ENCODE measurements at regions not wholly inside any gene's neighbourhood (a gene's known extent, or its start where the extent isn't known, plus 50 kb on each side); places are given as distances from the start of the nearest gene placed in this dataset.
"Not testable (repeated sequence)": the region's sequence is repeated elsewhere in the genome, so short reads cannot be mapped to it uniquely, and the experiment has no call there.

DNA sequence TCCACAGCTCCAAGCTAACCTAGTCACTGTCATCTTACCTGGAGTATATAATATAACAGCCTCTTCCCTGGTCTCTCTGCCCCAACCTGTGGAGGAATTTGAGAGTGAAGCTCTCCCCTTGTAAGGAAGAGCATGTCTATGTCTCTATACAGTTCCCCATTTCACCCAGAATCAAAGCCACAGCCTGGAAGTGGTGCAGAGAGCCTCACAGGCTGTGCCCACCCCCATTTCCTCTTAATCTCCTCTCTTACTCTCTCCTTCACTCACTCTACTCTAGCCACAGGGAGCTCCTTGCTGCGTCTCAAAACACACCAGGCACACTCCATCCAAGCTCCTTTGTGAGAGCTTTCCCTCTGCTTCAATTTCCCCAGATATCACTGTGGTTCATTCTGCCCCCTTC, 302.5 kb upstream of the ISX start:
- no peak for DNase-seq

DNA sequence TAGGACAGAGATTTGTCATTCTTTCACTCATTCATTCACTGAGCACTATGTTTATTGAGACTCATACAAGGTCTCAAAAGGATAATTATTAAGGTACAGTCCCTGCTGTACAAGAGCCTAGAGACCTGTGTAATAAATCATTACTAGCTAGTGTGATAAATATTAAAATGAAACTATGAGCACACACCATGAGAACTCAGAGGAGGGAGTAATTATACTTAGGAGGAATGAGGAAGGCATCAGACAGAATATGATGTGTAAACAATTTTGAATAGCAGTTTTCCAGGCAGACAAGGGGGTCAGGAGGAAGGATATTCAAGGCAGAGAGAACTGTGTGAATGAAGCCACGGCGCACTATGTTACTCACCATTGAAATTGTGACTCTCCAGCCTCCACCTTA, 300.8 kb upstream of the ISX start:
- no peak for DNase-seq

GRCh38 chr22:34769361-34769760, 296.6 kb upstream of the ISX start:
- no peak for DNase-seq

- no peak for DNase-seq
These were observed 289.1 kb upstream of the ISX start for GRCh38 chr22:34776817-34777216.

DNA sequence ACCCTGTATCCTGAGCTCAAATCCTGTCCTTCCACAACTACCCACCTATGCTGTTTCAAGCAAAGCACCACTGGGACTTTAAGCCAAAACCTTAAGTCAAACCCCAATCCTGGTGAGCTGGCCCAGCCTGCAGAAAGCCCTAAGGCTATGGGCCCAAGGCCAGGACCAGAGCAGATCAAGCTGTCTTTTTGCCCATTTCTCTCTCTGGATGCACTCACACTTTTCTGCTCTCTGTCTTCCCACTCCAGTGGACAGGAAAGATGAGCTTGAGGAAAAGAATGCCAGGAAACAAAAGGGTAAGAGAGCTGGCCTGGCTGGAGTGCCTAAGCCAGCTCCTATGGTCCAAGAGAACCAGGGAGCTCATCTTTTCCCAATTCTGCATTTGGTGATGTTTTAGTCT, 284.3 kb upstream of the ISX start:
- DNase-seq, result no peak

DNA sequence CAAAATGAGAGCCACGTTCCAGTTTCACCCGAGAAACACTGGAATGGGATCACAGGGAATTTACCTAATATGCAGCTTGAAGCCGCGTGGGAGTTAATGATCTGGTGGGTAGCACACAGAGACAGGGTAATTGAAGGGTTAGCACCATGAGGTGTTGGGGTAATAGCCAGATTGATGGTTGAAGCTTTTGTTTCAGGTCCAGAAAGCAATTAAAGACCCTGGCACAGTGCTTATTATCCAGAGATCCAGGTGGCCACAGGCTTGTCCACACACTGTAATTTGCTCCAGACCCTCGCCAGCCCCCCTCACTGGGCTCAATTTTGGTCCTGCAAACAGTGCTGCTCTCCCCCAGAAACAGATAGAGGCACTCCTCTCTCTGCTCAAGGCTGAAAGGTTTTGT, 282.5 kb upstream of the ISX start:
- DNase-seq, result no peak

- DNase-seq, result peak; percentile 5 to 21 (median 12)
These were observed 281.9 kb upstream of the ISX start for GRCh38 chr22:34784056-34784455.

GRCh38 chr22:34797826-34798225, 268.1 kb upstream of the ISX start:
- DNase-seq, result no peak

DNA sequence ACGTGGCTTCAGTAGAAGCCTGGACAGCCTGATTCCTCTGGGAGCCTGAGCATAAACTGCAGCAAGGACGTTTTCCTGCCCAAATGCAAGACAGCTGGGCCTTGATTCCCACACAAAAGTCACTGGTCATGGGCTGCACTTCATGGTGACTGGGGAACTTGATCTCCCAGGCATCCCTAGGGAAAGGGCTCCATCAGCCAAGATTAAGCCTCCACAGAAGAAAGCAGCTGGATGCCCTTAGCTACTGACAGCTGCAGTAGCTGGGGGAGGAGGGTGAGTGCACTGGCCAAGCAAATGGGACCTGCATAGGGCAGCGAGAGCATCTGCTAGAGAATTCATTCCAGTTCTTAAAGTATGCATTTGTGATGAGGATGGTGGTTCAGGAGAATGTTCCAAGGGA, 267.4 kb upstream of the ISX start:
- DNase-seq, result no peak

GRCh38 chr22:34800260-34800980, 265.5 kb upstream of the ISX start:
- no peak for DNase-seq

- DNase-seq, result no peak
These were observed 264.7 kb upstream of the ISX start for GRCh38 chr22:34801221-34801620.

- DNase-seq, result no peak
These were observed 261.9 kb upstream of the ISX start for GRCh38 chr22:34804091-34804490.

DNA sequence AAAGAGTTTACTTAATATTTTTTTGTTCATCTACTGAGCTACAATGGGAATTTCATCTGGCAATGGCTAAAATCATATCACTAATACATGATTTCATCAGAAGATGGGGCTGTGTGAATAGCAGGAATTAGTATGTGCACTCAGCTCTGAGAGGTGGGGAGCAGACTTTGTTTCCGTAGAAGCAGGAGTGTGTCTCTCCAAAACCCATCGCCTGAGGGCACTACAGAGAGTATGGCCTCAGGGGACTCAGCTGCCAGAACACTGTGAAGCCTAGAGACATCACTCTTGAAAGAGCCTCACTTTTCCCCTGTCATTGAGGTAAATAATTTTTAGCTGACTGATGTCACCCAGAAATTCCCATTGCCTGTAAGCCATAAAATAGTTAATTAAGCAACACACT, 261.4 kb upstream of the ISX start:
- DNase-seq, result no peak

GRCh38 chr22:34805771-34806170, 260.2 kb upstream of the ISX start:
- no peak for DNase-seq

DNA sequence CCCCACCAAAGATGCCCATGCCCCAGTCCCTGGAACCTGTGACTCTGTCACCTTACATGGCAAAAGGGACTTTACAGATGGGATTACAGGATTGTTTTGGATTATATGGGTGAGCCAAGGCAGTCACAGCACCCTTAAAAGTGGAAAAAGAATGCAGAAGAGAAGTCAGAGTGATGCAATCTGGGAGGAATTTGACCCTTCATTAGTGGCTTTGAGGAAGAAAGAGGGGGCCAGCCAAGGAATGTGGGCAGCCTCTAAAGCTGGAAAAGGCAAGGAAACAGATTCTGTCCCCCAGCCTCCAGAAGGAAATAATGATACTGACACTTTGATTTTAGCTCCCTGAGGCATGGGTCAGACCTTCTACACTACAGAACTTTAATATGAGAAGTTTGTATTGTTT, 257.3 kb upstream of the ISX start:
- DNase-seq, result no peak

DNA sequence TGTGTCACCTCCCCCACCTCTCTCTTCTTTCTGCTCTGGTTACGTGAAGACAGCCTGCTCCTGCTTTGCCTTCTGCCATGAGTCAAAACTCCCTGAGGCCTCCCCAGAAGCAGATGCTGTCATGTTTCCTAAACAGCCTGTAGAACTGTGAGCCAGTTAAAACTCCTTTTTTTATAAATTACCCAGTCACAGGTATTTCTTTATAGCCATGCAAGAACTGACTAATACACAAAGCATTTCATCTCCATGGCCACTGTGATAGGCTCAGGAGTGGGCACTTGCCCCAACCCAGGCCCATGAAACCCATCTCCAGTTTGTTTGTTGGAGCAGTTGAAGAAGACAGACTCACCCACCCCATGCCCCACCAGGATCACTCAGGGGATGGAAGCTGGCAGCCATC, 253.3 kb upstream of the ISX start:
- DNase-seq, result no peak

DNA sequence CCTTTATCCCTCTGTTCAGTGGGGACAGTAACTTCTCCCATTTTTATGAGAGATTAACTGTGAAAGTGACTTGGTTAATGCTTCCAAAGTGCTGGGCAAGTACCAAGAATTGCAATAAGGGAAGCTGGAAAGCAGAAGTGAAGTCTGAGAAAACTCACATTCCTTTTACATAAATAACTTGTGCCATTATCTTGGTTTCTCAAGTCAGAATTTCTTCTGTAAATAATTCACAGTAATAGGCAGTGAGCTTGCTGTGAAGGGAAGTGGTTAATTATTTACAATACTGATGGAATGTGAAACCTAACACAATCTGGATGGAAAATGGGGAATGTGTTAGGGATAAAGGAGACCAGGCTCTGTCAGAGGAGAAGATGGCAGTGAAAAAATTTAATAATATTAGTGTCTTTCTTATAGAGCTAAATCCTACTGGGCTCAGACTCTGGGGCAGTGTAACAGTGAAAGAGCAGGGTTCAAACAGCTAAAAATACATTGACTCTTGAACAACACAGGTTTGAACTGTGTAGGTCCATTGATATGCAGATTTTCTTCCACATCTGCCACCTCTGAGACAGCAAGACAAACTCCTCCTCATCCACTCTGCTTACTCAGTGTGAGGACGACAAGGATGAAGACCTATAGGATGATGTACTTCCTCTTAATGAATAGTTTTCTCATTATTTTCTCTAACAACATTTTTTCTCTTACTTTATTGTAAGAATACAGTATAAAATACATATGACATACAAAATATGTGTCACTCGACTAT, 251.5 kb upstream of the ISX start:
- DNase-seq, result peak in 3 of 4 experiments; percentile 2 to 16 (median 3)

GRCh38 chr22:34829485-34829884, 236.5 kb upstream of the ISX start:
- DNase-seq, result no peak

GRCh38 chr22:34834059-34834458, 231.9 kb upstream of the ISX start:
- no peak for DNase-seq

DNA sequence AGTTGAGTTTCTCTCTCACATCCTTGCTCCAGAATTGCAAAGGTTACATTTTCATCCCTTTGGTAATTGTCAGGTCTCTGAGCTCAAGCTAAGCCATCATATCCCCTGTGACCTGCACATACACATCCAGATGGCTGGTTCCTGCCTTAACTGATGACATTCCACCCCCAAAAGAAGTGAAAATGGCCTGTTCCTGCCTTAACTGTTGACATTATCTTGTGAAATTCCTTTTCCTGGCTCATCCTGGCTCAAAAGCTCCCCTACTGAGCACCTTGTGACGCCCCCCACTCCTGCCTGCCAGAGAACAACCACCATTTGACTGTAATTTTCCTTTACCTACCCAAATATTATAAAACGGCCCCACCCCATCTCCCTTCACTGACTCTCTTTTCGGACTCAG, 231.4 kb upstream of the ISX start:
- not testable (repeated sequence) for DNase-seq

DNA sequence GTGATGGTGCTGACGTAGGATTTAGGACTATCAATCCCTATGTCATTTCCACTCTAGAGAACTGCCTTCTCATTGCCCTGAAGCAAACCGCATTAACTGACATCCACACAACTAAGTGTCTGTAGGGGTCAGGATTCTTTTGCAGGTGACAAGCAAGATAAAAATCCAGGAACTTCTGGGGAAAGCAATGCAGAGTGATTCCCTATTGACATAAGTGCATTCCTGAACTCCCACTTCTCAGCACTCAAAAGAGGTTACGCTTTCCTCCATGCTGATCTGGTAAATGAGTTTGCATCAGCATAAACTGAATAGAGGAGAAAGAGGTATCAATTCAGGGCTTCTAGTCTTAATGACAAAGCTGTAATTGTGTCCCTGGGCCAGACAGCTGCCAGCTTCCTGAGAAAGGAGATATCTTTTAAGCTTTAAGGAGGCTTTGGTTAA, 224.6 kb upstream of the ISX start:
- no peak for DNase-seq

DNA sequence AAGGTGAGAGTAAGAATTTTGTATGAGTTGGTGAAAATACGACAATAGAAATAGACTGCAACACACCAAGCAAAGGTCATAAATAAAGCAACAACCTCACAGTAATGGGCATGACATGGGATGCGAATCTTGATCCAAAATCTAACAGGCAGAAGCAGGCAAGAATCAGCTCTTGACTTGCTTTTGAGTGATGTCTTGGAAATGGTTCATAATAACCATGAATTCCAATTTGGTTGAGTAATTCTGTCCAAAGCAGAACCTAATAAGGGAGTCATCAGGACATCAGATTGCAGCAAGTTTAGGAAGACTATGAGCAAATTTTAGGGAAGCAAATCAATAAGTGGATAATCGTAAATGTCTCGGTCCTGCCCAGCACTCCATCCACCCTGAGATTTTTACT, 224.0 kb upstream of the ISX start:
- no peak for DNase-seq

DNA sequence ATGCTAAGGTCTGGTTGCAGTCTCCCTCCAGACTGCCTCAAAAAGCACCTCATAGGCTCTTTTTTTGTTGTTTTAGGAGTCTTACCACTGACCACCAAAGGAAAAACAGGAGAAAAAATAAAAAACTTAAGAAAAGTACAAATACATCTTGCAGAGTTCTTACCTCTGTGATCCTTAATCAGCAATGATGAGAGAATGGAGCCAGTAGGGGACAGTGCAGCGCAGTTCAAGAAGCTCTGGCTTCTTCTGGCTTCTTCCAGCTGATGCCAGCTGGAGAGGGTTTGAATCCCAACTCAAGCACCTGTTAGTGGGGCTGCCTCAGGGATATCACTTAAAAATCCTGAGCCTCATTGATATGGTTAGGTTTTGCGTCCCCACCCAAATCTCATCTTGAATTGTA, 223.3 kb upstream of the ISX start:
- no peak for DNase-seq

GRCh38 chr22:34843743-34844142, 222.2 kb upstream of the ISX start:
- not testable (repeated sequence) for DNase-seq

All from suppressor macrophage (primary cell).